PFSK-1 (cell line): ENCODE measurements at regions not wholly inside any gene's neighbourhood (a gene's known extent, or its start where the extent isn't known, plus 50 kb on each side); places are given as distances from the start of the nearest gene placed in this dataset.

ENCODE experiments used
- FOXP2 ChIP-seq: optimal IDR thresholded peaks from 2 replicates; pipeline ENCODE3; 2011; ENCODE audit warnings: borderline replicate concordance, control low read depth, inconsistent platforms; ENCODE audit not compliant: insufficient read depth; ENCODE audit errors: extremely low read length, extremely low read depth
- POLR2AphosphoS5 ChIP-seq: IDR thresholded peaks from 2 replicates; pipeline ENCODE4 v1.6.1; 2012; ENCODE audit warnings: low read depth, mild to moderate bottlenecking, control low read depth, low read length, moderate library complexity
- SIN3A ChIP-seq: IDR thresholded peaks from 2 replicates; pipeline ENCODE4 v1.6.1; 2012; ENCODE audit warnings: mild to moderate bottlenecking, low read length, moderate library complexity, borderline replicate concordance; ENCODE audit not compliant: insufficient read depth
- TAF1 ChIP-seq: IDR thresholded peaks from 2 replicates; pipeline ENCODE4 v1.6.1; 2012; ENCODE audit warnings: low read length, control low read depth, borderline replicate concordance; ENCODE audit not compliant: insufficient read depth
- TF ChIP-seq, protein P1 (sequence below), 2 experiments: IDR thresholded peaks; 2 replicates each; pipeline versions ENCODE4 v1.6.1 to v1.8.0; 2011 to 2012; ENCODE audit warnings: low read depth in 2 of 2, low read length in 2 of 2, control low read depth in 1 of 2, inconsistent platforms in 1 of 2, mild to moderate bottlenecking in 1 of 2, moderate library complexity in 1 of 2; ENCODE audit not compliant: insufficient read depth in 1 of 2

- TF ChIP-seq SIN3A (no peak), POLR2AphosphoS5 (no peak), TAF1 (no peak), FOXP2 (no peak)
- TF ChIP-seq, protein P1, sequence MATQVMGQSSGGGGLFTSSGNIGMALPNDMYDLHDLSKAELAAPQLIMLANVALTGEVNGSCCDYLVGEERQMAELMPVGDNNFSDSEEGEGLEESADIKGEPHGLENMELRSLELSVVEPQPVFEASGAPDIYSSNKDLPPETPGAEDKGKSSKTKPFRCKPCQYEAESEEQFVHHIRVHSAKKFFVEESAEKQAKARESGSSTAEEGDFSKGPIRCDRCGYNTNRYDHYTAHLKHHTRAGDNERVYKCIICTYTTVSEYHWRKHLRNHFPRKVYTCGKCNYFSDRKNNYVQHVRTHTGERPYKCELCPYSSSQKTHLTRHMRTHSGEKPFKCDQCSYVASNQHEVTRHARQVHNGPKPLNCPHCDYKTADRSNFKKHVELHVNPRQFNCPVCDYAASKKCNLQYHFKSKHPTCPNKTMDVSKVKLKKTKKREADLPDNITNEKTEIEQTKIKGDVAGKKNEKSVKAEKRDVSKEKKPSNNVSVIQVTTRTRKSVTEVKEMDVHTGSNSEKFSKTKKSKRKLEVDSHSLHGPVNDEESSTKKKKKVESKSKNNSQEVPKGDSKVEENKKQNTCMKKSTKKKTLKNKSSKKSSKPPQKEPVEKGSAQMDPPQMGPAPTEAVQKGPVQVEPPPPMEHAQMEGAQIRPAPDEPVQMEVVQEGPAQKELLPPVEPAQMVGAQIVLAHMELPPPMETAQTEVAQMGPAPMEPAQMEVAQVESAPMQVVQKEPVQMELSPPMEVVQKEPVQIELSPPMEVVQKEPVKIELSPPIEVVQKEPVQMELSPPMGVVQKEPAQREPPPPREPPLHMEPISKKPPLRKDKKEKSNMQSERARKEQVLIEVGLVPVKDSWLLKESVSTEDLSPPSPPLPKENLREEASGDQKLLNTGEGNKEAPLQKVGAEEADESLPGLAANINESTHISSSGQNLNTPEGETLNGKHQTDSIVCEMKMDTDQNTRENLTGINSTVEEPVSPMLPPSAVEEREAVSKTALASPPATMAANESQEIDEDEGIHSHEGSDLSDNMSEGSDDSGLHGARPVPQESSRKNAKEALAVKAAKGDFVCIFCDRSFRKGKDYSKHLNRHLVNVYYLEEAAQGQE (IDR thresholded peaks at IDR 0.05; ENCODE audit: insufficient read depth in 1 of 2, low read depth in 2 of 2, low read length in 2 of 2), result no peak
Measured at GRCh38 chr2:824954-825353, 125.7 kb upstream of the SNTG2 start.

DNA sequence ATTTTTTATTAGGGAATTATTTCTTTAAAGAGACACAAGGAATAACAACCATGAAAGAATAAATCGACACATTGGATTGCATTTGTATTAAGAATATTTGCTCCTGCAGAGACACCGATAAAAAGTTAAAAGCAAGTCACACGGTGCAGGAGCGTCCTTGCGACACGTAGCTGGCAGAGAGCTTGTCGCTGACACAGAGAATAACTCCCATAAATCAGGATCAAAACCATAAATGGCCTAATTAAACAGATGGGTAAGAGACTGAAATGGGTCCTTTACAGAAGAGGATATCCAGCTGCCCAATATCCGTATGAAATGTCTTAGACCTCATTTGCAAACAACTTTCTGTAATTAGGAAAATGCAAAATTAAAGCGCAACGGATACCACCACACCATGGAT lies 126.1 kb upstream of the SNTG2 start:
- TF ChIP-seq, protein P1 (IDR thresholded peaks at IDR 0.05; ENCODE audit: insufficient read depth in 1 of 2, low read depth in 2 of 2, low read length in 2 of 2), result no peak
- TF ChIP-seq SIN3A (no peak), TAF1 (no peak), FOXP2 (no peak), POLR2AphosphoS5 (no peak)

- TF ChIP-seq, protein P1 (IDR thresholded peaks at IDR 0.05; ENCODE audit: insufficient read depth in 1 of 2, low read depth in 2 of 2, low read length in 2 of 2), result no peak
- TF ChIP-seq POLR2AphosphoS5, result no peak
- no peak for TF ChIP-seq TAF1
Measured at GRCh38 chr2:821546-821945, 129.1 kb upstream of the SNTG2 start.

DNA sequence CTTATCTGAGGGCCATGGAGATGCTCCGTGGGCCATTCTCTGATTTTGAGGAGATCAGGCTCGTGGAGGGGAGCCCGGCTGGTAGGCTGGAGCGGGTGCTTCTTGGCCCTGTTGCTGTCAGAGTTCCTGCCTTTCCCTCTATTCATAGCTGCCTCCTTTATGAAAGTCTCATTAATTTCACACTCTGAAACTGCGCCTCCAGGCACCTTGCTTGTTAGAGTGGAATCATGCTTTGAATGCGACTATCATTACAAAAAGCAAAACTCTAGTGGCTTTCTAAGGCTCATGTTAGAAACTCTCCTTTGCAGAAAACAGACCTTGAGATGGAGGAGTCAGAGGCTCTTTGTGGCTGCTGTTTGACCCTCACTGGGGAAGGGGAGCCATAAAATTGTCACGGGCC lies 131.0 kb upstream of the SNTG2 start:
- TF ChIP-seq SIN3A (no peak), POLR2AphosphoS5 (no peak), FOXP2 (no peak), TAF1 (no peak)
- TF ChIP-seq, protein P1 (IDR thresholded peaks at IDR 0.05; ENCODE audit: insufficient read depth in 1 of 2, low read depth in 2 of 2, low read length in 2 of 2), result no peak

DNA sequence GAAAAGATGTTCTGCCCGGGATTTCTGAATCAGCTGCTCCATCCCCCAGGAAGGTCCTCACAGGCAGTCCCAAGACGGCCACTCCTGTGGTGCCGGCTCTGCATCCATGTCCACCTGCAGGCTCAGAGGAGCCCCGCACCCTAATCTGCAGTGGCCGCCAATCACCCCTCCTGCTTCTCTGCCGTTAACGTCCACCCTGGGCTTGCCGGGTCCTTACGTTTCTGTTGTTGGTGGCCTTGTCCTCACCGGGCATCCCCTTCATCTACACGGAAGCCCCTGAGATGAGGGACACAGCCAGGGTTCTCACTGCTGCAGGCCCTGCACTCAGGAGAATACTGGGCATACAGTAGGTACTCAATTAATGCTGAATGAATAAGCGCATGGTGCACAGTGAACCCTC lies 131.5 kb upstream of the SNTG2 start:
- TF ChIP-seq FOXP2, result no peak
- TF ChIP-seq, protein P1 (IDR thresholded peaks at IDR 0.05; ENCODE audit: insufficient read depth in 1 of 2, low read depth in 2 of 2, low read length in 2 of 2), result no peak
- no peak for TF ChIP-seq POLR2AphosphoS5
